EH (cell line): ENCODE measurements at regions not wholly inside any gene's neighbourhood (a gene's known extent, or its start where the extent isn't known, plus 50 kb on each side); places are given as distances from the start of the nearest gene placed in this dataset.
"Not testable (repeated sequence)": the region's sequence is repeated elsewhere in the genome, so short reads cannot be mapped to it uniquely, and the experiment has no call there.

Source experiments
- DNase-seq: peaks from one replicate; pipeline ENCODE4 v3.0.0-alpha.2; 2015; ENCODE audit warnings: low read depth

DNA sequence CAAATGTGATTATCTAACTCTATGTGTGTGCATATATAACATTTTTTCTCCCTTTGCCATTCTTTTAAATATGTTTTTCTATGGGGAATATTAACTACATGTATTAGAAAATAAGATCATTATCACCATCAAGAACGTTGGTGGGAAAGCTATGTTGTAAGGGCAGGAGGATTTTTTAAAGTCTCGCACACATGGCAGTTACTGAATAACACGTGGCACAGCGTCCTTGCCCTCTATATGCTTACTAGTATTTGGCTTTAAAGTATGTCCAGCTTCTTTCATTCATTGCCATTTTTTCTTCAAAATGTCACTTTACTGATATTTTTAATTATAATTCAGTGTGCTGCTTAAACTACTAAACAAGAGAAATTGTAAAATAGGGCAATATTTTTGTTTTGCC is 944.3 kb downstream of the SOCS6 start:
- DNase-seq = no peak

DNA sequence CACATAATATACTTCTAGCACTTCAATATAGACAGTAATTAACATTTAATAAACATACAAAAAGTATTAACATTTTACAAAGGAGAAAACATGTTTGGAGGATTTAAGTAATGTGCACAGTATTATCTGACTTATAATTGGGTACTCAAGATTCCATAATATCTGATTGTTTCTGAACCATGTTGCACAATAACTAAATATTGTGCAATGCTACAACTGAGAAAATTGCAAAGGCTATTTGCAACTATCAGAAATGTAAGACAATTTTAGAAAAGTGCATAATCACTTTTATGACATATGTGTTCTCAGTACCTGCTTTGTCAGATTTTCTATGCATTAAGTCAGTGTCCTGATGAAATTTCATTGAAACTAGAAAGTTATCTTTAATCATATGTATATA is 934.6 kb downstream of the SOCS6 start:
- no peak for DNase-seq

DNA sequence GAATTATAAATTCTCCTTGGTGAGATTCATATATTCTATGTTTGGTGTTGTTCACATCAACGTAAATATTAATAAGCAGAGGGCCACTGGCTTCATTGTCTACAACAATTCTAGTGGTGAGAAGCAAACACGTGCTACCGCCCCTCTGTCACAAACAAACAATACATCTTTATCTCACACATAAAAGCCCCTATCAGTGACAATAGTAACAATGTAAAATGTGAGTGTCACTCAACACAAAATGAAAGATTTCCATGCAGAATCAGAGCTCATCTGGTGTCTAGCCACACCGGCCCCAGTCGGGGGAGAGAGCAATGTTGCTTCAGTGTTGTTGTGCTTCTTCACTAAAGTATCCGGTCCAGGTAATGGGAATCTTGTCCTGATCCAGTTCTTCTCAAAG is 932.6 kb downstream of the SOCS6 start:
- DNase-seq = no peak

DNA sequence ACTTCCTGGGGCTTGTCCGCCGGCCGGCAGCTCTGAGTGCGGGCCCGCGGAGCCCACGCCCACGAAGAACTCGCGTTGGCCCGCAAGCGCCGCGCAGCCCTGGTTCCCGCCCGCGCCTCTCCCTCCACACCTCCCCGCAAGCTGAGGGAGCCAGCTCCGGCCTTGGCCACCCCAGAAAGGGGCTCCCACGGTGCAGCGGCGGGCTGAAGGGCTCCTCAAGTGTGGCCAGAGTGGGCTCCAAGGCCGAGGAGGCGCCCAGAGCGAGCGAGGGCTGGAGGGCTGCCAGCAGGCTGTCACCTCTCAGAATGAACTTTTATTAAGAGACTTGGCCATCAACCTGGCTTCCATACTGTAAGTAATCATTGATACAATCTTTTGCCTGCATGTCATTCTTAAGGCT is 923.9 kb downstream of the SOCS6 start:
- DNase-seq = not testable (repeated sequence)

DNA sequence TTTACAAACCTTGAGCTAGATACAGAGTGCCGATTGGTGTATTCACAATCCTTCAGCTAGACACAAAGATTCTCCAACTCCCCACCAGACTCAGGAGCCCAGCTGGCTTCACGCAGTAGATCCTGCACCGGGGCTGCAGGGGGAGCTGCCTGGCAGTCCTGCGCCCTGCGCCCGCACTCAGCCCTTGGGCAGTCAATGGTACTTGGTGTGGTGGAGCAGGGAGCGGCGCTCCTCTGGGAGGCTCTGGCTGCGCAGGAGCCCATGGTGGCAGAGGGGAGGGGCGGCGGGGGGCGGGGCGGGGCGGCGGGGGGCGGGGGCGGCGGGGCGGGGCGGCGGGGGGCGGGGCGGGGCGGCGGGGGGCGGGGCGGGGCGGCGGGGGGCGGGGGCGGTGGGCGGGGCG is 923.4 kb downstream of the SOCS6 start:
- DNase-seq = no peak

DNA sequence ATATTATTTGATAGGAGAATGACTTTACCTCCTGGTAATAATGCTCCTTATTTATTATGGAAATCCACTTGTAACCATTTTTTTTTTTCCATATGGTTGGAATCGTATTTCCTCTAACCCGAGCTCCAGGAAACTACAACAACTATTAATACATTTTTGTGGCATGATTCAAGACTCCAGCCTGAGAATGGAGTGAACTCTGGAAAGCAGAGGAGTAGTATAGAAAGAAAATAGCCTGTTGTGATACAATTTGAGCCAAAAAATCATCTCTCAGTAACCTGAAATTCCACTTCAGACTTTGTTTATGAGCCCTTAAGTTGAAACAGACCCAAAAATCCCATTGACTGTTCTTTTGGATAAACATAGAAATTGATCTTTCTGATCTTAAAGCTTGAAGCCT is 921.1 kb downstream of the SOCS6 start:
- DNase-seq = no peak

DNA sequence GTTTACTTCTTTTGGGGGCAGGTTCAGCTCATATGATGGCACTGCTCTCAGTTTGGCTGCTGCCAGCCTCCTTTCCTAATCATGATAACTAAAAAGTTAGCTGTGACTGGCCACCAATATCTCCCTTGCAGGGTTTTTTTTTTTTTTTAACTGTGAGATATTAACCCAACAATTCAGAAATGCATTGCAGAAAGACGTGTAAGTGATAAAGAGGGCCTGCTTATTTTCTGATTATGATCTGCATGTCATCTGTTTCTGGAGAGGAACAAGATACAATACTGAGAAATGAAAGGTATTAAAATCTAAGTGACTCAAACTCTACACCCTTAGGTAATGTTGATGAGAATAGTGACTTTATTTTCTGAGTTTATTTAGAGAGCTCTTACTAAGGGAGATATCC is 905.6 kb downstream of the SOCS6 start:
- no peak for DNase-seq

DNA sequence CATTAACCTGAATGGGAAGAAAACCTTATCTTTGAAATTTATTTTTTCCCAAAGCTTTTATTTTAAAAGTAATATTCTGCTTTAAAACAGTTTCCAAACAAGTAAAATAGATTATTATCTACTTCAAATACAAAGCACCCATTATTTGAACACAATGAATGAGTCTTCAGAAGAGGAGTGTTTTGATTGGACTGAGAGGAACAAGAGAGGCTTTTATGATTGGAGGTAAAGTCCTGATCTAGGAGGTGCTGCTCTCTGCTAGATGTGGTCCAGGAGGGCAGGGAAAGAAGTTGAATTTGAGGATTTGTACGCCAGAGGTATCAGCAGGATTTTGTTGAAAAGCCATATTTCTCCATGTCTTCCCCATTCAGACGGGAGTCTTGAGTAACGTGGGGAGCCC is 900.7 kb downstream of the SOCS6 start:
- DNase-seq = no peak

DNA sequence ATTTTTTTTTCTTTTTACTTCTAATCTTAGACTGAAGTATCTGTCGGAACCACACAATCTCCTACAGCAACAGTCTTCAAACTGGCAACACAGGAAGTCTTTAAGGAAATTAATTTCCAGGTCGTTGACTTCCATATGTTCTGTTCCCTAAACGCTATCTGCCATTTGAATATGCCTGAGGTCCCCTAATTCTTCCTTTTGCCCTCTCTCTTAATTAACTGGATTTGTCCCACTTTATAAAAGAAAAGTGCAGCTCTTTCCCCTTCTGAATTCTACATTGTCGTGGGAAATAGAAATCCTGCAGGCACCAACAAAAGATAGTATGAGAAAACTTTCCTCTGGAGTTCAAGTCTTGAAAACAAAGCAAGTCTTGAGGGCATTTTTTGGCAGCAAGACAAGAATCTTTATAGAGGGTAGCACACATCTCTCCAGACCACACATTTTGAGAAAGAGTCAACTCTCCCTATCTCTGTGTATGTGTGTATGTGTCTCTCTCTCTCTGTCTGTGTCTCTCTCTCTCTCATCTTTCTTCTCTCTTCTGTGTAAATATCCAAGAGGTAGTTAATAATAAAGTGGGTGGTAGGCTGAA is 879.8 kb downstream of the SOCS6 start:
- no peak for DNase-seq

DNA sequence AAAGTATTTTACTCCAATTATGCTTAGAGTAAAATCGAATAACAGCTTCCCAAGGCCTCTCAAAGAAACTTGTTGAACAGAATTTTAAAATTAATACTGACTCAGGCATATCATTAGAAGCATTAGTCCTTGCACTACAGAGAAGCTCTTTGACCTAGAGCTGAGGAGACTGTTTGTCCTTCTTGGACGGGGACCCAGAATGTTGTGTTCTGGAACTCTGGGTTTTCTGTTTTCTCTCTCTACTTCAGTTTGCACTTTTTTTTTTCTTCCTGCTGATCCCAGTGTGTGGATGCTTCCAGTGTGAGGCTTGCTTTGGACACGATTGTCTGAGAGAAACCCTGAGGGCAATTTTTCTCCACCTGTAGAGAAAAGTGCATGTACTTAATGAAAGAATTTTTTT is 847.6 kb downstream of the SOCS6 start:
- no peak for DNase-seq

DNA sequence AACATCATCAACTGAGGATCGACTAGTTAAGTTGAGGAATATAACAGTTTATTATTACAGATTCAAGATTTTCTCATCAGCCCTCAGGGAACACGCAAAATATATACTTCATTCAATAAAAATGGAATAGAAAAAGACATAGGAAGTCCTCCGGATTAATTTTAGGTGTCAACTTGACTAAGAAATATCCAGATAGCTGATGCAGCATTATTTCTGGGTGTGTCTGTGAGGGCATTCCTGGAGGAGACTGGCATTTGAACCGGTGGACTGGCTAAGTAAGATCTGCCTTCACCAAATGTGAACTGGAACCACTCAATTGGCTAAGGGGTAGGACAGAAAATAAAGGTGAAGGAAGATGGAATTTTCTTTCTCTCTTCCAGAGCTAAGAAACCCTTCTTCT is 845.3 kb downstream of the SOCS6 start:
- no peak for DNase-seq

DNA sequence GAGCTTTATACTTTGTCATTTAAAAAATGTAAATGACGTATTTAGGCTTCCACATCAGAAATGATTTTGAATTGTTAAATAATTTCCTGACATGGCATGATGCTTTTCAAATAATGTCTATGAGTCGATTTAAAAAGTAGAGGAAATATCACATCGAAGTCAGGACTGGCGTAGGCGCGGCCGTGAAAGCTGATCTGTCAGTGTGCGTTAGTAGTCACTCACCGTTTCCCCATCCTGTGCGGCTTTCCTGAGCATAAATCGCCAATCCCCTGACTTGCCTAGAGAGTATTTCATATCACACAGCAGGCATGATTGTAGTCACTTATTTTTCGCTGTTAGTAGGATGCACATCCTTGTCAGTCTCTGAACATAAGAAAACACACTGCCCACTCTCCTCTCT is 843.1 kb downstream of the SOCS6 start:
- no peak for DNase-seq

DNA sequence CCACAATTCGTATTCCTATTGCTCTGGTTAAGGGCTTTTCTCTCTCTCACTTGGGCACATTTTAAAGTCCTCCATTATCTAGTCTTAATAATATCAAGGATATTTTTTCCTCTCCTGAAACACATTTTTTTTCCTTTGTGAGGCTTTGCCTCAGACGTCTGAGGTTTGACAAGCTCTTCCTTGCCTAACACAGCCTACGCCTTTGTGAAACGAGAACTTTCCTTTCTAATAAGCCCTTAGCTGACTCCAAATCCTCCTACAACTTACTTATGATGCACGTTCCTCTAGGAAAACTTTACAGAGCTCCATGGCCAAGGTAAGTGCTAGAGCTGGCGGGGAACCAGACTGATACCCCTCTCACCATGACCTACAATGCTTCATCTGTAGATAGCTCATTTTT is 841.5 kb downstream of the SOCS6 start:
- DNase-seq = no peak

DNA sequence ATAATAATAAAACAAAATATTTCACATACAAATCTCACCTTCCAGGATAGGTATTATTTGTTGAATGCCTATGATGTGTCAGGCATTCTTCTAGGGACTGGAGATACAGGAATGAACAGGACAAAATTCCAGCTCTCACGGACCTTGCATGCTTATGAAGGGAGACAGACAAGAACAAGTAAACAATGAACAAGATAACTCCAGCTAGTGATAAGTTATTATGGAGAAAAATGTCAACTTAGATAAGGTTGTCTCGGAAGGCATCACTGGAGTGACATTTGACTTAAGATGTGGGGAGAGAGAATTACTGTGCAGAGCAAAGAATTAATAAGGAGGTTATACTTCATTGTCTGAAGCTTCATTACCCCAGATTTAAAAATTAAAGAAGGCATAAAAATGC is 836.7 kb downstream of the SOCS6 start:
- DNase-seq = no peak

DNA sequence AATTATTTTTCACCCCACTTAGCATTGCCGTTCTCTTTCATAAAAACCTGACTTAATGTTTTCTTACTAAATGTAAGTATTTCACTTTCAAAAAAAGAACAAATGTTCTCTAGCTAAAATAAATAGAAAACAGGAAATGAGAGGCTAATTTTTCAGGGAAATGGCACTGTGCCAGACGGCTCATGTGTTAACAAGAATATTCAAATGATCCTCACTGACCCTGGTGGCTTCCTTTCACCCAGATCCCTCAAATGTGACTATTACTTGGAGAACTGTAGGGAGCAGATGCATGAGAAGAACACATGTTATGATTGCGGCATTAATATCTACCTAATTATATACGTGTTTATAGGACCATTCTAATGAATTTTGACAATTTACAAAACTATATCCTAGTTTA is 827.7 kb downstream of the SOCS6 start:
- DNase-seq = no peak

DNA sequence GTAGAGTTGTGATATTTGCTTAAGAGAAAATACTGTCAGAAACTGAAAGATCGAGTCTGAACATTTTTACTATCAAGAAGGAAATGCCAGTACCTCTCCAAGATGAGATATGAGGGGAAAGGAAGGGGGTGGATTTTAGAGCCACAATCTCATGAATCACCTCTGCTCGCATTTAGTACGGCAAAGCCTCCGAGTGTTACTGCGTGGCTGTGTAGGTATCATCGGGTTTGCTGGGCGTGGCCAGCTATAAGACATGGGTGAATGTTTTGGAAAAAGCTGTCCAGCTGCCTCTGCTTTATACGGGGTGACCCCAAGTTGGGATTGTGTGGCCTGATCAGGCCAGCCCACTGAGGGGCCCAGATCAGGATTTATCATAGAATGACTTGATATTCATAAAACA is 826.4 kb downstream of the SOCS6 start:
- no peak for DNase-seq

DNA sequence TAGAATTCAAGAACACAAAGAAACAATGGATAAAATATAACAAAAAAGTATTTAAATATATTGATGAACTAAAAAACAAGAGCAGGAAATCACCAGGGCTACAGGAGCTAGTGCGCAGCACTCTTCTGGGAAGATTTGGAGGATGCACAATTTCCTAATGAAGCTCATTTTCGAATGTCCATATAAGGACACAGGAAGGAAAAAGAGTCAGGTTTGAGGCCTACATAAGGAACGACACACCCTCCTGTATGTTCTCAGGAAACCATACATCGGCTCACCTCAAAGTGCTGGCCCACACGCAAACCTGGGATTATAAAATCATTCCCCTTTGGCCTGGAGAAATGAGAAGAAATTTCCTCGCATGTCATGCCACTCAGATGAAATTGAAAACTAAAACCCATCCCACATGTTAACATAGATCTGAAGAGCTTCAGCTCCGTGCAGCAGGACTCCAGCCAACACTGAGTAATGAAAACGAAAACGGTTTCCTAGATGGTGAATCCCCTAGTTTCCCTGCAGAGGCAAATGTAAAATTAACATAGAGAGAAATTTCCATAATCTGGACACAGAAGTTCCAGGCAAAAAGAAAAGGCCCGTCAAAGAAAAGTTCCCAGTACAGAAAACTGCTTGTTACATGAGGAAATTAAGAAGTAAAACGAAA is 825.8 kb downstream of the SOCS6 start:
- DNase-seq = no peak

DNA sequence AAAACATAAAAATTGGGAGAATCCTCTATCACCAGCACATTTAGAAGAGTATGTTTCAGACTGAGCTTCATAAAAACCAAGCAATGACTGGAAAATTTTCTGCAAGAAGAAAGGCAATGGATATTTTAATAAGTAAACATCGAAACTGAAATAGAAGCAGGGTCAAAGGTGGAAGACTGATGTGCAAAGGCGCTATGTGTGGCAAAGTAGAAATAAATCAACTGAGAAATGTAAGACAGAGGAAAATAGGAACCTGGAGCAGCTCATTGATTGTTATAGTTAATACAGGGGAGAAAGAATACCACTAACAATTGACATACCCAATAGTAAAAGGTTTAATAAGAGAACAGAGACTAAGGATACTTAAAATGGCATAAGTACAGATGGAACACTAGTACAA is 818.4 kb downstream of the SOCS6 start:
- DNase-seq = no peak

DNA sequence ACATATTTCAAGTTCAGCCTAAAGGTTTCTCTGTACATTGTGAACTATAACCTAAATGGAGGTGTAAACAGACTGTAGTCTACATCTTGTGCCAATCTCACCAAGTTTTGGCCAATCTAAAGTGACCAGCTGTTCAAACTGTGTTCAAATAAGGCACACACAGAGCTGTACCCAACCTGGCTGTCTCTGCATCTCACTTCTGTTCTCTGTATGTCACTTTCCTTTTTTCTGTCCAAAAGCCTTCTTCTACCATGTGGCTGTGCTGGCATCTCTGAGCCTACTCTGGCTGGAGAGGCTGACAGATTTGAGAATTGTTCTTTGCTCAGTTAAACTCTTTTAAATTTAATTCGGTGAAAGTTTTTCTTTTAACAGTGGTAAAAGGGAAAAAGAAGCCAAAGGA is 817.9 kb downstream of the SOCS6 start:
- no peak for DNase-seq

DNA sequence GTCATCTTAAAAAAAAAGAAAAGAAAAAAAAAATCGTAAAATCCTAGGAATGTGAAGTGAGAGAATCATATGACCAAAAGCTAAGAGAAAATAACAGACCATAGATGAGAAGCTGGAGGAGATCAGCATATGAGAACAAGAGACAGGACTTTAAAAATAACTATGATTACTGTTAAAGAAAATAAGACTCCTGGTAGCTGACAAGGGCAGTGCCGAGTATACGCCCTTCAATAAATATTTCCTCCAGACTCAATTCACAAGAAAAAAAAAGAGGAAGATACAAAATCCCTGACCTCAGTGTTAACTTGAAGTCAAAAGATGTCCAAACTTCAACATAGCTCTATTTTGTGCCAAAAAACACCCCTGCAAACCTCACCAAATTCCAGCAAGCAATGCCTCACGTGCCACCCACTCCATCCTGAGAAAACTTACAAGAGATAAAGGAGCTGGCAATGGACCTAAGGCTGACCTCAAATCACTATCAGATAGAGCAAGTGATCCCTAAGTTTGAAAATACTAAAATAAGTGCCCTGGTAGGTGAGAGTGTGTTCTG is 817.2 kb downstream of the SOCS6 start:
- no peak for DNase-seq

DNA sequence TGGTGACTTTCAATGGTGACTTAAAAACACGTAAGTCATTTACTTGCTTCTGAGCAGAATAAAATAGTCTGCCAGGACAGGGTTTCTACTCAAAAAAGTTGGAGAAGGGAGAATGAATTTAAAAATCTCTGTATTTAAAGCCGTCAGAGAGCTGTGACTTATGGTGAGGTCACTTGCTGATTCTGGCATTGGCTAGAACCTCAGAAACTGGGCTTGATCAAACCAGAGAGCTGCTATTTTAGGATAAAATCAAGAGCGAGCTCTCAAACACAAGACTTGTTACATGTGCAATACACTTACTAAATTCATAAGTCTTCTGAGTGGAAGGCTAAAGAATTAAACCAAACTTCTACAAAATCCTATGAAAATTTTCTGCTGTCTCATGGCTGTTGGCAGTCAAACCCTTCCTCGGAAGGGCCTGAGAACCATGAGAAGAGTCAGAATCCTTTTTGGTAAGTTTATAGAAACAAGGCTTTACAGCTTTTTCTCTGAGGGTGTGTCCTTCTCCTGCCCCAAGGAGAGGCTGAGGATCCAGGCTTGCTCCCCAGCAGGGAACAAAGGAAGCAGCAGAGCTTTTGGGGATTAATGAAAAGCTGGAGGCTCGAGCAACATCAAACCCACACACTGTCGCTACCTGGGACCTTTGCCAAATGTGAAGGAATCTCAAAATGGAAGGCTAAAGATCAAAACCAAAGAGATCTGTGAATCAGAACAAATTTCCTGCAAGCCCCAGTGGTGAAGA is 816.4 kb downstream of the SOCS6 start:
- no peak for DNase-seq

DNA sequence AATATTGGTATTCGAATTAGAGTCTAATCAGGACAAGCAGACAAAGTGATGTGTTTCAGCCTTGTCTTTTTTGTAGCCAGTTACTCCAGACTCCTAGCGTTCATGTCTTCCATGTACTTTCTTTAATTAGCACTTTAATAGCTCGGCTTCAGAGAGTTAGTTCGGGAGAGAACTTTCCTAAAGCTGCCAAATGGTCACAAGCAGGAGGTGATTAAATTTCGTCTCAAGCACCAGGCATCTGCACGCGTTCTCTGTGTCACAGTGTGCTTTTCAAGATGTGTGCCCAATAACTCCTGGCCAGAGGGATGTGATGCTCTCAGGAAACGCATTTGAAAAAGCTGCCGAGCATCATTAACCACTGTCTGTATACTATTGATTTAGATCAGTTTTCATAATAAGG is 790.8 kb downstream of the SOCS6 start:
- no peak for DNase-seq

DNA sequence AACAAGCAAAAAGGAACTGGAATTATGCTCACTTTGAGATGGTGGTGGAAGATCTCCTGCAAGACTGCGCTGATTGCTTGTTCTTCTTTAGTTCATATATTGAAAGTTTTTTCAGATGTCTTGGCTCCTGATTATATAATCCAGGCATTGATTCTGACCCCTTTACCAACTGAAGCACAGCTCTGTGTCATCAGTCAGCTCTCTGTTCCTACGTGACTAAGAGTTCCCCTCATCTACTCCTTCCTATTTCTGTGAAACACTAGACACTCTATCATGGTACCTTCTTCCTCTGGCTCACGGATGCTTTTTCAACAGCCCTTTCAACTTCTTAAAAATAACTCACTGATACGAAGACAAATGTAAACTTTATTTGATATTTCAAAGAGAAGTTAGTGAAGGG is 788.6 kb downstream of the SOCS6 start:
- no peak for DNase-seq
